ENCODE measurements at regions not wholly inside any gene's neighbourhood (a gene's known extent, or its start where the extent isn't known, plus 50 kb on each side); places are given as distances from the start of the nearest gene placed in this dataset.

- H3K9ac ChIP-seq (ENCODE audit: low read depth, low read length): no peak overlapping the region
- no peaks in the 10 kb centered on the region for H3K36me3 ChIP-seq (ENCODE audit: control insufficient read depth, insufficient read depth, low read length)
- no peaks in the 10 kb centered on the region for H3K27me3 ChIP-seq (ENCODE audit: control insufficient read depth, insufficient read depth, low read length)
- no peak overlapping the region for H3K4me3 ChIP-seq (ENCODE audit: low read depth, low read length)
- H3K4me1 ChIP-seq (ENCODE audit: control insufficient read depth, insufficient read depth, low read length): no peaks in the 10 kb centered on the region
- H3K9me3 ChIP-seq (ENCODE audit: control insufficient read depth, insufficient read depth, low read length): no peaks in the 10 kb centered on the region
- H3K27ac ChIP-seq (ENCODE audit: low read depth, low read length): no peak overlapping the region
Observed at GRCh38 chr1:181391301-181391900, 91.9 kb upstream of the CACNA1E start.

- Histone ChIP-seq H3K27ac (ENCODE audit: low read depth, low read length) (no peak overlapping the region), H3K4me3 (ENCODE audit: low read depth, low read length) (no peak overlapping the region), H3K36me3 (ENCODE audit: control insufficient read depth, insufficient read depth, low read length) (no peaks in the 10 kb centered on the region), H3K9ac (ENCODE audit: low read depth, low read length) (no peak overlapping the region), H3K4me1 (ENCODE audit: control insufficient read depth, insufficient read depth, low read length) (no peaks in the 10 kb centered on the region), H3K27me3 (ENCODE audit: control insufficient read depth, insufficient read depth, low read length) (no peaks in the 10 kb centered on the region), H3K9me3 (ENCODE audit: control insufficient read depth, insufficient read depth, low read length) (no peaks in the 10 kb centered on the region)
Observed at GRCh38 chr1:181392133-181392532, 91.2 kb upstream of the CACNA1E start.

- no peak overlapping the region for H3K27ac ChIP-seq (ENCODE audit: low read depth, low read length)
- no peak overlapping the region for H3K9ac ChIP-seq (ENCODE audit: low read depth, low read length)
- H3K36me3 ChIP-seq (ENCODE audit: control insufficient read depth, insufficient read depth, low read length): no peaks in the 10 kb centered on the region
- H3K27me3 ChIP-seq (ENCODE audit: control insufficient read depth, insufficient read depth, low read length): no peaks in the 10 kb centered on the region
- no peak overlapping the region for H3K4me3 ChIP-seq (ENCODE audit: low read depth, low read length)
- H3K9me3 ChIP-seq (ENCODE audit: control insufficient read depth, insufficient read depth, low read length): no peaks in the 10 kb centered on the region
- no peaks in the 10 kb centered on the region for H3K4me1 ChIP-seq (ENCODE audit: control insufficient read depth, insufficient read depth, low read length)
Observed at GRCh38 chr1:181392613-181393220, 90.6 kb upstream of the CACNA1E start.

- Histone ChIP-seq H3K36me3 (ENCODE audit: control insufficient read depth, insufficient read depth, low read length) (no peaks in the 10 kb centered on the region), H3K4me1 (ENCODE audit: control insufficient read depth, insufficient read depth, low read length) (no peaks in the 10 kb centered on the region), H3K27ac (ENCODE audit: low read depth, low read length) (no peak overlapping the region), H3K9ac (ENCODE audit: low read depth, low read length) (no peak overlapping the region), H3K27me3 (ENCODE audit: control insufficient read depth, insufficient read depth, low read length) (no peaks in the 10 kb centered on the region), H3K9me3 (ENCODE audit: control insufficient read depth, insufficient read depth, low read length) (no peaks in the 10 kb centered on the region), H3K4me3 (ENCODE audit: low read depth, low read length) (no peak overlapping the region)
Observed at GRCh38 chr1:181394766-181395165, 88.6 kb upstream of the CACNA1E start.

GRCh38 chr1:181396171-181396670 lies 87.1 kb upstream of the CACNA1E start:
- Histone ChIP-seq H3K9ac (ENCODE audit: low read depth, low read length) (no peak overlapping the region), H3K4me3 (ENCODE audit: low read depth, low read length) (no peak overlapping the region), H3K27me3 (ENCODE audit: control insufficient read depth, insufficient read depth, low read length) (no peaks in the 10 kb centered on the region), H3K36me3 (ENCODE audit: control insufficient read depth, insufficient read depth, low read length) (no peaks in the 10 kb centered on the region), H3K9me3 (ENCODE audit: control insufficient read depth, insufficient read depth, low read length) (no peaks in the 10 kb centered on the region), H3K4me1 (ENCODE audit: control insufficient read depth, insufficient read depth, low read length) (no peaks in the 10 kb centered on the region), H3K27ac (ENCODE audit: low read depth, low read length) (no peak overlapping the region)

- H3K27ac ChIP-seq (ENCODE audit: low read depth, low read length): no peak overlapping the region
Observed at GRCh38 chr1:181396811-181397210, 86.5 kb upstream of the CACNA1E start.

GRCh38 chr1:181397845-181398244 lies 85.5 kb upstream of the CACNA1E start:
- no peaks in the 10 kb centered on the region for H3K4me1 ChIP-seq (ENCODE audit: control insufficient read depth, insufficient read depth, low read length)
- H3K36me3 ChIP-seq (ENCODE audit: control insufficient read depth, insufficient read depth, low read length): no peaks in the 10 kb centered on the region
- H3K4me3 ChIP-seq (ENCODE audit: low read depth, low read length): no peak overlapping the region
- no peaks in the 10 kb centered on the region for H3K27me3 ChIP-seq (ENCODE audit: control insufficient read depth, insufficient read depth, low read length)
- H3K27ac ChIP-seq (ENCODE audit: low read depth, low read length): no peak overlapping the region
- no peak overlapping the region for H3K9ac ChIP-seq (ENCODE audit: low read depth, low read length)
- H3K9me3 ChIP-seq (ENCODE audit: control insufficient read depth, insufficient read depth, low read length): no peaks in the 10 kb centered on the region

More at GRCh38 chr1:181396811-181397210, 86.5 kb upstream of the CACNA1E start:
- Histone ChIP-seq H3K9ac (ENCODE audit: low read depth, low read length) (no peak overlapping the region), H3K4me1 (ENCODE audit: control insufficient read depth, insufficient read depth, low read length) (no peaks in the 10 kb centered on the region), H3K27me3 (ENCODE audit: control insufficient read depth, insufficient read depth, low read length) (no peaks in the 10 kb centered on the region), H3K4me3 (ENCODE audit: low read depth, low read length) (no peak overlapping the region), H3K9me3 (ENCODE audit: control insufficient read depth, insufficient read depth, low read length) (no peaks in the 10 kb centered on the region), H3K36me3 (ENCODE audit: control insufficient read depth, insufficient read depth, low read length) (no peaks in the 10 kb centered on the region)

- no peak overlapping the region for H3K27ac ChIP-seq (ENCODE audit: low read depth, low read length)
Observed at GRCh38 chr1:181398544-181398943, 84.8 kb upstream of the CACNA1E start.

GRCh38 chr1:181405584-181405983 lies 77.7 kb upstream of the CACNA1E start:
- H3K9me3 ChIP-seq (ENCODE audit: control insufficient read depth, insufficient read depth, low read length): no peaks in the 10 kb centered on the region
- peaks cover 3% of the 10 kb centered on the region; the same call in 1 of the 2 replicates for H3K4me1 ChIP-seq (ENCODE audit: control insufficient read depth, insufficient read depth, low read length)
- H3K36me3 ChIP-seq (ENCODE audit: control insufficient read depth, insufficient read depth, low read length): no peaks in the 10 kb centered on the region
- H3K4me3 ChIP-seq (ENCODE audit: low read depth, low read length): no peak overlapping the region
- no peak overlapping the region for H3K27ac ChIP-seq (ENCODE audit: low read depth, low read length)
- no peak overlapping the region for H3K9ac ChIP-seq (ENCODE audit: low read depth, low read length)
- no peaks in the 10 kb centered on the region for H3K27me3 ChIP-seq (ENCODE audit: control insufficient read depth, insufficient read depth, low read length)

More at GRCh38 chr1:181398544-181398943, 84.8 kb upstream of the CACNA1E start:
- Histone ChIP-seq H3K9ac (ENCODE audit: low read depth, low read length) (no peak overlapping the region), H3K27me3 (ENCODE audit: control insufficient read depth, insufficient read depth, low read length) (no peaks in the 10 kb centered on the region), H3K4me3 (ENCODE audit: low read depth, low read length) (no peak overlapping the region), H3K36me3 (ENCODE audit: control insufficient read depth, insufficient read depth, low read length) (no peaks in the 10 kb centered on the region), H3K4me1 (ENCODE audit: control insufficient read depth, insufficient read depth, low read length) (no peaks in the 10 kb centered on the region), H3K9me3 (ENCODE audit: control insufficient read depth, insufficient read depth, low read length) (no peaks in the 10 kb centered on the region)

GRCh38 chr1:181406989-181407388 lies 76.3 kb upstream of the CACNA1E start:
- Histone ChIP-seq H3K4me1 (ENCODE audit: control insufficient read depth, insufficient read depth, low read length) (peaks cover 3% of the 10 kb centered on the region; the same call in 1 of the 2 replicates), H3K27ac (ENCODE audit: low read depth, low read length) (no peak overlapping the region), H3K4me3 (ENCODE audit: low read depth, low read length) (no peak overlapping the region), H3K36me3 (ENCODE audit: control insufficient read depth, insufficient read depth, low read length) (no peaks in the 10 kb centered on the region), H3K9me3 (ENCODE audit: control insufficient read depth, insufficient read depth, low read length) (no peaks in the 10 kb centered on the region), H3K9ac (ENCODE audit: low read depth, low read length) (no peak overlapping the region), H3K27me3 (ENCODE audit: control insufficient read depth, insufficient read depth, low read length) (no peaks in the 10 kb centered on the region)

- Histone ChIP-seq H3K36me3 (ENCODE audit: control insufficient read depth, insufficient read depth, low read length) (no peaks in the 10 kb centered on the region), H3K4me3 (ENCODE audit: low read depth, low read length) (no peak overlapping the region), H3K9ac (ENCODE audit: low read depth, low read length) (no peak overlapping the region), H3K27me3 (ENCODE audit: control insufficient read depth, insufficient read depth, low read length) (no peaks in the 10 kb centered on the region), H3K27ac (ENCODE audit: low read depth, low read length) (no peak overlapping the region), H3K9me3 (ENCODE audit: control insufficient read depth, insufficient read depth, low read length) (no peaks in the 10 kb centered on the region), H3K4me1 (ENCODE audit: control insufficient read depth, insufficient read depth, low read length) (peaks cover 3% of the 10 kb centered on the region; the same call in 1 of the 2 replicates)
Observed at GRCh38 chr1:181409981-181410380, 73.3 kb upstream of the CACNA1E start.

Measured in HUES48 (cell line).